Activated naive CD8-positive, alpha-beta T cell treated with anti-CD3 and anti-CD28 coated beads, Interleukin-2, amount 10 ng/mL, durations not matched to agents 7 days and 5 days (primary cell): ENCODE measurements at regions not wholly inside any gene's neighbourhood (a gene's known extent, or its start where the extent isn't known, plus 50 kb on each side); places are given as distances from the start of the nearest gene placed in this dataset.
A peak's percentile ranks its signal among the peaks of the same experiment; 100 is the strongest.

Experiments
- ATAC-seq: fragments of 150-1000 bp; cut with Tn5 transposase; one replicate; pipeline ENCODE4 v1.10.0; 2021; ENCODE audit warnings: low read depth, moderate library complexity
- POLR2A ChIA-PET: fragments of 350-600 bp; sonication (Branson Sonifier 250); formaldehyde crosslinking; loops from one replicate; lab custom pipeline; 2021; ENCODE audit warnings: antibody characterized with exemption; lab: Charles Lee
- DNase-seq: peaks from one replicate; pipeline ENCODE4 v3.0.0; 2021
- H3K27ac Mint-ChIP-seq: one replicate; pipeline ENCODE4 v1.8.0; 2022; ENCODE audit warnings: mild to moderate bottlenecking, mixed read lengths
- H3K27me3 Mint-ChIP-seq: one replicate; pipeline ENCODE4 v1.8.0; 2022; ENCODE audit warnings: mild to moderate bottlenecking, moderate library complexity, mixed read lengths
- H3K36me3 Mint-ChIP-seq: one replicate; pipeline ENCODE4 v1.8.0; 2021; ENCODE audit warnings: mild to moderate bottlenecking, mixed read lengths
- H3K4me1 Mint-ChIP-seq: one replicate; pipeline ENCODE4 v1.8.0; 2021; ENCODE audit warnings: mixed read lengths
- H3K4me3 Mint-ChIP-seq: one replicate; pipeline ENCODE4 v1.8.0; 2022; ENCODE audit warnings: mild to moderate bottlenecking, moderate library complexity, mixed read lengths
- H3K9me3 Mint-ChIP-seq: one replicate; pipeline ENCODE4 v1.8.0; 2021; ENCODE audit warnings: mixed read lengths

DNA sequence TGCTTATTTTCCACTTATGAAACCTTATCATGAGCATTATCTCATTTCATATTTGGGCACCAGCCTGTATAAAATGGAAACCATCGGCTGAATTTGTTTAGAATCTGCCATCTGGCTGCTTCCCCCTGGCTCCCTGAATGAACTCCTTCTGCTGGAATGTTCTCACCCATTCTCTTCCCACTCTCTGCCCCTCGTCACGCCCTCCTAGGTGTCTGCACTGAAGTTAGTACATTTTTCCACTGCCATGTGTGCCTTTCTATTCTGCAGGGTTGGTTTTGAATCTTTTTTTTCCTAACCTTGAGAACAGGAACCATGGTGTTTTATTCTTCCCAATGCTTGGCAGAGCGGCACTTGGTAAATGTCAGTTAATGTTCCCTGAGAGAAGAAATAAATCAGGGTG lies 359.7 kb downstream of the MLLT3 start:
- POLR2A ChIA-PET, result no interaction called here
- peaks cover 14% of the 10 kb centered on the region for H3K4me1 Mint-ChIP-seq
- peaks cover 17% of the 10 kb centered on the region for H3K9me3 Mint-ChIP-seq
- peak overlapping the region; percentile 44 for H3K27ac Mint-ChIP-seq
- ATAC-seq (no peak), DNase-seq (no peak)
- H3K36me3 Mint-ChIP-seq, result peaks cover 36% of the 10 kb centered on the region
- H3K27me3 Mint-ChIP-seq, result peaks cover 3% of the 10 kb centered on the region
- no peak overlapping the region for H3K4me3 Mint-ChIP-seq

DNA sequence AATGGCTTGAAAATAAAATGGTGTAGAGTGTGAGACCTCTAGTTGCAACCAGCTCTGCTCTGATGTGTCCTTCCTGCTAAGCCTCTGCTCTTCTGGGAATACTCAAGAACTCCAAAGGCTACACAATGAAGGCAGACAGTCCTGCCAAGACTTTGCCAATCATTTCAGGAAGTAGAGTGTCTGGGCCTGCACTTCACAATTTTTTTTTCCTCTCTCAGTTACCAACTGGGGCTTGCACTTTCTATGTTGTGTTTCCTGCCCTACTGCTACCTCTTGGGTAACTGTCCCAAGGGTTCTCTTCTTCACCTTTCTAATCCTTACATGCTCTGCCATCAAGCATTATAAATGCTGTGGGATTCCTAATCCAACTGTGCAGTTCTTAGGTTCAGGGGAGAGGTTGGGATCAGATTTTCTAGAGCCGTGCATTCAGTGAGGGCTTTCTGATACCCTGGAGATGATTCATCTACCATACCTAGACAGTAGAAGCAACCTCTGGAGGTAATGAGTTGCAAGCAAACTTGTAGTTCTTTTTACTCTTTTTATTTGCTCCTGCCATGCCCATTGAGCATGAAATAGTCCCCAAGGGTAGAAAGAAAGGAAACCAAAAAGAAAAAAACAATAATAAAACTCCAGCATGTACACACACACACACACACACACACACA lies 365.9 kb downstream of the MLLT3 start:
- DNase-seq (no peak), ATAC-seq (peak; percentile 80)
- Mint-ChIP-seq H3K9me3 (peaks cover 21% of the 10 kb centered on the region), H3K27ac (peak overlapping the region; percentile 86), H3K4me1 (peaks cover 36% of the 10 kb centered on the region), H3K4me3 (peak overlapping the region; percentile 45), H3K27me3 (no peaks in the 10 kb centered on the region), H3K36me3 (peaks cover 48% of the 10 kb centered on the region)
- POLR2A ChIA-PET, result interaction anchor here (1.2 kb wide), 1 partner anchor 65 kb away, joined by 3 read pairs; no protein-coding TSS in a partner anchor

DNA sequence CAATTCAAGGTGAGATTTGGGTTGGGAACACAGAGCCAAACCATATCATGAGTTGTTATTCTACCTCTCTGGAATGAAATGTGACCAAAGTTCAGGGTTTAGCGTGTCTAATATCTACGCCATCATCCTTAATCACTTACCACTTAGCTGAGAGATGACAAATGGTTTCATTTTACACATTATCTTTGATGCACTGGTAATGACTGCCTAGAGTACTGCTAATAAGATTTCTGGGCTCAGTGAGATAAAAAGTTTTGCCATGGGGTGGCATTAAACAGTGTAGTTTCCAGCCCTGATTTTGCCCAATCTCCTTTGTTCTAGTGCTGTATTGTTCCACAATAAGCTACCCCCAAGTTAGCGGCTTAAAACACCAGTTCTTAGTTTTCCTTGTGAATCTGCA lies 367.2 kb downstream of the MLLT3 start:
- Mint-ChIP-seq H3K36me3 (peaks cover 53% of the 10 kb centered on the region), H3K9me3 (peaks cover 26% of the 10 kb centered on the region), H3K4me3 (no peak overlapping the region), H3K27me3 (no peaks in the 10 kb centered on the region), H3K4me1 (peaks cover 36% of the 10 kb centered on the region), H3K27ac (no peak overlapping the region)
- DNase-seq, result no peak
- POLR2A ChIA-PET, result interaction anchor here (1.5 kb wide), 1 partner anchor 11 kb away, joined by 4 read pairs; no protein-coding TSS in a partner anchor
- no peak for ATAC-seq

DNA sequence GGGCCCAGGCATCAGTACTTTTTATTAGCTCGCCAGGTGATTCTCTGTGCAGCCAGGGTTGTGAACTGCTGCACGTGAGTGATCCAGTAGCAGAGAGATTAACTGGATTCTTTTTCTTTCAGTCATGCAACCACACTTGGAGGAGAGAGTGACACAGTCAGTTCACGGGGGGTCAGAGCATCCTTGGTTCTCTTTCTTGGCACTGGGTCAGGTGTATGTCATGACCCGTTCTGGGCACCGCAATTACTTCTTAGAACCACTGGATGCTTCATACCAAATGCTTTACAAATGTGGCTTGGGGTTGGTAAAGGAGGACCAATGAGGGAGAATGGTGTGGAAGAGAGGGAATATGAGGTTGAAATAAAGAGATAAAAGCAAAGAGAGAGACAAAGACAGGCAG lies 368.7 kb downstream of the MLLT3 start:
- peaks cover 38% of the 10 kb centered on the region for H3K4me1 Mint-ChIP-seq
- H3K36me3 Mint-ChIP-seq, result peaks cover 59% of the 10 kb centered on the region
- ATAC-seq (no peak), DNase-seq (no peak)
- H3K27me3 Mint-ChIP-seq, result no peaks in the 10 kb centered on the region
- H3K9me3 Mint-ChIP-seq, result peaks cover 29% of the 10 kb centered on the region
- POLR2A ChIA-PET, result interaction anchor here (2.0 kb wide), 1 partner anchor 45 kb away, joined by 5 read pairs; no protein-coding TSS in a partner anchor
- no peak overlapping the region for H3K27ac Mint-ChIP-seq
- H3K4me3 Mint-ChIP-seq, result no peak overlapping the region

DNA sequence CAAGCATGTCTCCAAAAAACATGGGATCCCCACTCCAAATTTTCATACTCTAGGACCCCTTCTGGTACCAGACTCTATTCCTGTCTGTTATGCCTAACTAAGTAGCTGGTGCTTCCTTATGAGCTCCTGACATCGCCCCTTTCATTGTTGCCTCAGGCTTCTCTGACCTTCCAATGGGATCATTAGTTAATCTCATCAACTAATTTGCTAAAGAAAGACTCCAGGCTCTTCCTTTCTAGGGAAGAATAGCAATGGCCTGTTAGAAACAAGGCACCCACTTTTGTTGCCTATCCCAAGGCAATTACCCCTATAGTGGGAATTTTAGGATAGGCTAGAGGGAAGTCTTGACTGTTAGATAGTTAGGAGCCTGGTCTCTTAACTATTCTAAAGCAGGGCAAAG lies 369.5 kb downstream of the MLLT3 start:
- no peak for DNase-seq
- peaks cover 38% of the 10 kb centered on the region for H3K4me1 Mint-ChIP-seq
- no peak for ATAC-seq
- no peaks in the 10 kb centered on the region for H3K27me3 Mint-ChIP-seq
- no peak overlapping the region for H3K27ac Mint-ChIP-seq
- H3K4me3 Mint-ChIP-seq, result no peak overlapping the region
- peaks cover 34% of the 10 kb centered on the region for H3K9me3 Mint-ChIP-seq
- peaks cover 63% of the 10 kb centered on the region for H3K36me3 Mint-ChIP-seq
- POLR2A ChIA-PET, result interaction anchor here (2.0 kb wide), 1 partner anchor 44 kb away, joined by 5 read pairs; no protein-coding TSS in a partner anchor

DNA sequence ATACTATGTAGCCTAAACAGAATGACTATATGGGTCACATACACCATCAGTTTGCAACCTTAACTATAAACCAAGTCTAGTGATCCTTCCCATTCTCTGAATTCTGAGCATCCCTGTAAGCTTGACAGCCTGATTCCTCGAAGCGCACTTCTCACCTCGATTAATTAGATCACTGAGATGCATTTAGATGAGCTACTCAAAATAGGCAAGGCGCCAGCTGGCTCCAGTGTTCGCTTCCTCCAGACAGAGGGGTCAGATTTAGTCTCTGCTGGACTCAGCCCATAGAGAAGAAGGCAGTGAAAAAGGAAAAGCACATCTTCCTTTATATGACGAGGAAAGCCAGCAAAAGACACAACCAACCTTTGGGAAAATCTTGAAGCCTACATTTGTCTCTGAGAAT lies 371.5 kb downstream of the MLLT3 start:
- Mint-ChIP-seq H3K36me3 (peaks cover 71% of the 10 kb centered on the region), H3K9me3 (peaks cover 34% of the 10 kb centered on the region), H3K27ac (no peak overlapping the region), H3K4me3 (no peak overlapping the region), H3K4me1 (peaks cover 33% of the 10 kb centered on the region), H3K27me3 (no peaks in the 10 kb centered on the region)
- no peak for DNase-seq
- POLR2A ChIA-PET, result interaction anchor here (1.2 to 1.3 kb wide), 2 partner anchors 63 to 372 kb away, joined by 3 read pairs; partner anchors contain the start of gene MLLT3
- ATAC-seq, result no peak

DNA sequence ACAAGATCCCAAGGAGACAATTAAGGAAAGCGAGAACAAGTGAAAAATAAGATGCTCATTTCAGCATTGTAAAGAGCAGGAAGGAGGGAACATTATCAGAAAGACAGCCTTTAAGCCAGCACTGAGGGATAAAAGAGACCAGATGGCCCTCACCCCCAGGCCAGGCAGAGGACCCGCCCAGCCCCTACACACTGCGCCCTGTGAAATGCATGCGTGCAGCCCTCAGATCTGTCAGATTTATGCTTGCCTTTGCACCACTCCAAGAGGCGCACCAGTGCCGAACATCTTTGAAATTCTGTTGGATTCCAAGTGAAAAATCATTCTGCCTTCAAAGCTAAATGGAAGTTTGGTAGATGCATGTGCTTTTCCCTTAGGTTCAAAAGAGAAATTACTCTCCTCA lies 378.0 kb downstream of the MLLT3 start:
- DNase-seq, result no peak
- Mint-ChIP-seq H3K36me3 (peaks cover 54% of the 10 kb centered on the region), H3K27me3 (no peaks in the 10 kb centered on the region), H3K9me3 (peaks cover 15% of the 10 kb centered on the region), H3K27ac (peak overlapping the region; percentile 80), H3K4me1 (peaks cover 71% of the 10 kb centered on the region), H3K4me3 (no peak overlapping the region)
- POLR2A ChIA-PET, result interaction anchor here (1.4 to 3.0 kb wide), 3 partner anchors 11 to 378 kb away, joined by 4 to 37 read pairs (median 16); partner anchors contain the start of gene MLLT3
- no peak for ATAC-seq

DNA sequence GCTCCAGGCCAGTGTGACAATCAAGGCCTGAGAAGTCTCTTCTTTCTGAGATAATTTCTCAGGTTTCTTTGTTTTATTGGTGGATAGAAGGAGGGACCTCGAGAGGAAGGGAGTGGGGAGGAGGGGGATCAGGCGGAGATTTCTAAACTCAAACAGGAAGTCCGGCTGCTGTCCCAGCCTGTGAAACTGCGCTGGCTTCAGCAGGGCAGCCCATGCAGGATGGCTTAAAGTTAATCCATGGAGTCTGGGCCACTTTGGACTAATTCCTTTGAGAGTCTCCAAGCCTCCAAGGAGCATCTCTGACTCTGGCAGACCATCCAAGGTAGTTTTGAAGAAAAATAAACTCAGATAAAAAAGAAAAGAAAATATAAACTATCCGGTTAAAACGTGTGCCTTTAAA lies 378.5 kb downstream of the MLLT3 start:
- ATAC-seq (no peak), DNase-seq (no peak)
- Mint-ChIP-seq H3K36me3 (peaks cover 52% of the 10 kb centered on the region), H3K4me1 (peaks cover 72% of the 10 kb centered on the region), H3K27ac (peak overlapping the region; percentile 80), H3K27me3 (no peaks in the 10 kb centered on the region), H3K4me3 (peak overlapping the region; percentile 58), H3K9me3 (peaks cover 11% of the 10 kb centered on the region)
- POLR2A ChIA-PET, result interaction anchor here (1.3 to 3.0 kb wide), 6 partner anchors 9 to 378 kb away, joined by 4 to 37 read pairs (median 12); partner anchors contain the start of gene MLLT3

DNA sequence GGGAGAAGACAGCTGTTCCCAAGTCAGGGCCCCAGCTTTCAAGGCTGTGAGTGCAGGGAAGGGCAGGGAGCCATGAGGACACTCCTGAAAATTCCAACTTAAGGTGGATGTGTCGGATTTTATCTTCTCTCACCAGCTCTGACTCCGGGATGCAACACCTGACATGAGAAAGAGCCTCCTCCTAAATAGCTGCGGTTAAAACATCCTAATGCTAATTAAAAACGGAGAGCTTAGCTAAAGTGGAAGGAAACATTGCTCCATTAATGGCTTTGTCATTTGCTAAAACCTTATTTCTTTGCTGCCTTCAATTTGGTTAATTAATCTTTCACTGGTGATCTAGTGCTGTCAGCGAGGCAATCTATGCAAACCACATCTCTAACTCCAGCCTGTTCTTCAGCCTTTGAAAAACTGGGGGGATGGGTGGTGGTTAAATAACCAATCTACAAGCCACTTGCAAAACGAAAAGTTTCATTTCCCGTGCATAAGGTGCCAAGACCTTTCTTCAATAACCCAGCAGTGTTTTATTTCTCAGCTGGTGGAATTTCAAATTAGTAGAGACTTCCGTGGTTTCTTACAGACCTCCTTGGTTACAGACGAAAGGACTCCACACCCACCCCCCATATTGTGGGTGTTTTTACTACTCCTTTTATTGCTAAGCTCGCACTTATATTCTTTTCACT lies 379.6 kb downstream of the MLLT3 start:
- Mint-ChIP-seq H3K4me1 (peaks cover 76% of the 10 kb centered on the region), H3K36me3 (peaks cover 46% of the 10 kb centered on the region), H3K27ac (peak overlapping the region; percentile 80), H3K27me3 (no peaks in the 10 kb centered on the region), H3K9me3 (peaks cover 4% of the 10 kb centered on the region), H3K4me3 (peak overlapping the region; percentile 14)
- DNase-seq, result peak; percentile 43
- peak; percentile 84 for ATAC-seq
- POLR2A ChIA-PET, result interaction anchor here (0.7 to 3.0 kb wide), 13 partner anchors 8 to 380 kb away, joined by 3 to 37 read pairs (median 6); partner anchors contain the start of gene MLLT3

DNA sequence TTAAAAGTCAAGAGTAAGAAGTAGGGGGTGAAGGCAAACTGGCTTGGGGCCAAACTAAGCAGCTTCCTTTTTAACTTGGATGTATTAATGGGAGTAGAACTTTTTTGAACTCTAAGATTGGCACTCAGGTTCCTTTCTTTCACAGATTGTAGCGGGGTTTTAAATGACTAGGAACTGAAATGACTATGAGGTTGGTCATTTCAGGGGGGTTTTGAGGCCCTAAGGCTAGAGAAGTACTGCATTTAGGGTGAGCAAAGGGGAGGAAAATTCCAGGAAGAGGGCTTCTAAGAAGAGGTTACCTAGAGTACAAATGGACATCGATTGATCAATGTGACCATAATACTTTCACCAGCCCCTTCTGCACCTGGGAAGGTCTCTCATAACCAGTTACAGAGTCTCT lies 381.8 kb downstream of the MLLT3 start:
- ATAC-seq, result no peak
- Mint-ChIP-seq H3K27ac (peak overlapping the region; percentile 80), H3K27me3 (no peaks in the 10 kb centered on the region), H3K9me3 (peaks cover 7% of the 10 kb centered on the region), H3K36me3 (peaks cover 43% of the 10 kb centered on the region), H3K4me1 (peaks cover 71% of the 10 kb centered on the region), H3K4me3 (no peak overlapping the region)
- no peak for DNase-seq
- POLR2A ChIA-PET, result interaction anchor here (0.6 to 2.0 kb wide), 4 partner anchors 13 to 296 kb away, joined by 4 to 7 read pairs (median 6); no protein-coding TSS in a partner anchor

DNA sequence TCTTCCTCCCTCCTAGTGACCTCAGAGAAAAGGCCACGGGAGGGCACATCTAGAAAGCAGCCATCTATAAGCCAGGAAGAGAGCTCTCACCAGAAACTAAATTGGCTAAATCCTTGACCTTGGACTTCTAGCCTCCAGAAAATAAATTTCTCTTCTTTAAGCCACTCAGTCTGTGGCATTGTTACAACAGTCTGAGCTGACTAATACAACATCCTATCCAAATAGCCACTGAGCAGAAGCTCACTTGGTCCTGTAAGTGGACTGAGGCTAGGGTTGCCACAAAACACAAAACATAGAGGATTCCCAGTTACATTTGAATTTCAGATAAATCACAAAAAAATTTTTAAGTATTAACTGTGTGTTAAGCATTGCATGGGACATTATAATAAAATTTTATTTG lies 383.4 kb downstream of the MLLT3 start:
- Mint-ChIP-seq H3K27me3 (no peaks in the 10 kb centered on the region), H3K4me1 (peaks cover 56% of the 10 kb centered on the region), H3K9me3 (peaks cover 6% of the 10 kb centered on the region), H3K4me3 (no peak overlapping the region), H3K27ac (no peak overlapping the region), H3K36me3 (peaks cover 41% of the 10 kb centered on the region)
- POLR2A ChIA-PET, result interaction anchor here (1.0 to 2.0 kb wide), 3 partner anchors 11 to 383 kb away, joined by 6 to 7 read pairs (median 7); partner anchors contain the start of gene MLLT3
- DNase-seq (no peak), ATAC-seq (no peak)

DNA sequence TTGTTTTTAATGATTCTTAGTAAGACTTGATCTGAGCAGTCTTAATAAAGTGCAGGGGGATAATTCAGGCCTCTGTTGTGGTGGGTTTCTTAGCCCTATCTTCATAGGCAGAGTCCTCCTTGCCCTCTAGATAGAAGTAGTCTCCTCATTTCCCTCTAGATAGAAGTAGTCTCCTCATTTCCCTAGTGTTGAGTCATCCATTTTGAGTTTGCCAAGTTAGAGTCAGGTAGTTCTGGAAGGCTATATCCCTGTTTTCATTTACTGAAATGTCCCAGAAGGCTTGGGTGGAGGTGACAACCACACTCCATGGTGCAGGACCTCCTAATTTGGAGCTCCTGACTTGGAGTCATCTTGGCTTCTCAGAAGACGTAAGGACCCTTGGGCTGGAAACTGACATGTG lies 384.6 kb downstream of the MLLT3 start:
- POLR2A ChIA-PET, result no interaction called here
- ATAC-seq, result no peak
- Mint-ChIP-seq H3K27ac (no peak overlapping the region), H3K9me3 (peaks cover 11% of the 10 kb centered on the region), H3K27me3 (no peaks in the 10 kb centered on the region), H3K36me3 (peaks cover 46% of the 10 kb centered on the region), H3K4me3 (no peak overlapping the region), H3K4me1 (peaks cover 46% of the 10 kb centered on the region)
- no peak for DNase-seq

DNA sequence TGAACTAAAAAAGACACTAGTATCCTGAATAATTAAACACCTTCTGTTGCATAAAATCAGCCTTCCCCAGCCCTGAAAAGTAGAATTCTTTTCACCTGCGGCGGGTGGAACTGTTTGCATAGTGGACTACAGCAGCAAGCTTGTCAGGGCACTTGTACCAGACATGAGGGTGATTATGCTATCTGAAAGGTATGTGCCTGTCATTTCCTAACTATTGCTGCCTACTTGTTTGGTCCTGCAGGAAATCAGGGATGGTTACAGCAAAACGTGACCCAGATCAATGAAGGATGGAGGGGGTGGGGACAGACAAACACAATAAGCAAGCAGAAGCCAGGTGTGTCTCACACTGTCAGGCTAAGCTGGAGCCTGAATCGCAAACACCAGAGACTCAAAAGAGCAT lies 385.6 kb downstream of the MLLT3 start:
- Mint-ChIP-seq H3K27me3 (no peaks in the 10 kb centered on the region), H3K27ac (no peak overlapping the region), H3K4me3 (no peak overlapping the region), H3K9me3 (peaks cover 14% of the 10 kb centered on the region), H3K4me1 (peaks cover 36% of the 10 kb centered on the region), H3K36me3 (peaks cover 51% of the 10 kb centered on the region)
- POLR2A ChIA-PET, result no interaction called here
- ATAC-seq, result no peak
- no peak for DNase-seq
